HL-60 (cell line): ENCODE measurements at regions not wholly inside any gene's neighbourhood (a gene's known extent, or its start where the extent isn't known, plus 50 kb on each side); places are given as distances from the start of the nearest gene placed in this dataset.

Experiments
- GABPA ChIP-seq: IDR thresholded peaks from 2 replicates; pipeline ENCODE4 v1.6.1; 2012; ENCODE audit warnings: low read depth
- POLR2AphosphoS5 ChIP-seq: IDR thresholded peaks from 2 replicates; pipeline ENCODE4 v1.6.1; 2012; ENCODE audit warnings: low read depth
- TF ChIP-seq, protein P1 (sequence below): IDR thresholded peaks from one replicate; pipeline ENCODE4 v1.5.1; 2011; ENCODE audit warnings: low read length, control low read depth, inconsistent platforms; ENCODE audit not compliant: insufficient read depth
- TF ChIP-seq, protein P2 (sequence below): IDR thresholded peaks from 2 replicates; pipeline ENCODE4 v1.6.1; 2012; ENCODE audit warnings: low read depth; ENCODE audit not compliant: insufficient replicate concordance

DNA sequence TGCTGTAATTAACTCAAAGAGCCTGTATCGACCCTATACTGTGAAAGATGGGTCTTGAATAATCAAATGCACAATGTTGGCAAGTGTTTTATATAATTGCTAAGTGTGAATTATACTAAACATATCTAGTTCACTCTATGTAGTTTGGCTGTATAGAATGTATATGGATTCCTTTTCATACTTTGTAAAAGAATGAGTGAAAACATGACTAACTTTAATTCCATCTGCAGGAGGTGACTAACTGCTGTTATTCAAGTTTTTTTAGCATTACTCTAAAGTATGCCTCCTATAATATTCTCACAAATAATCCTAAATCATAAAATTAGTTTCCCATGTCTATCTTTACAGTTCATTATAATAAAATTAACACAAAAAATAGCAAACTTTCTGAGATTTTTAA is 394.0 kb upstream of the MON1B start:
- TF ChIP-seq, protein P1, sequence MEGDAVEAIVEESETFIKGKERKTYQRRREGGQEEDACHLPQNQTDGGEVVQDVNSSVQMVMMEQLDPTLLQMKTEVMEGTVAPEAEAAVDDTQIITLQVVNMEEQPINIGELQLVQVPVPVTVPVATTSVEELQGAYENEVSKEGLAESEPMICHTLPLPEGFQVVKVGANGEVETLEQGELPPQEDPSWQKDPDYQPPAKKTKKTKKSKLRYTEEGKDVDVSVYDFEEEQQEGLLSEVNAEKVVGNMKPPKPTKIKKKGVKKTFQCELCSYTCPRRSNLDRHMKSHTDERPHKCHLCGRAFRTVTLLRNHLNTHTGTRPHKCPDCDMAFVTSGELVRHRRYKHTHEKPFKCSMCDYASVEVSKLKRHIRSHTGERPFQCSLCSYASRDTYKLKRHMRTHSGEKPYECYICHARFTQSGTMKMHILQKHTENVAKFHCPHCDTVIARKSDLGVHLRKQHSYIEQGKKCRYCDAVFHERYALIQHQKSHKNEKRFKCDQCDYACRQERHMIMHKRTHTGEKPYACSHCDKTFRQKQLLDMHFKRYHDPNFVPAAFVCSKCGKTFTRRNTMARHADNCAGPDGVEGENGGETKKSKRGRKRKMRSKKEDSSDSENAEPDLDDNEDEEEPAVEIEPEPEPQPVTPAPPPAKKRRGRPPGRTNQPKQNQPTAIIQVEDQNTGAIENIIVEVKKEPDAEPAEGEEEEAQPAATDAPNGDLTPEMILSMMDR: no peak
- TF ChIP-seq, protein P2, sequence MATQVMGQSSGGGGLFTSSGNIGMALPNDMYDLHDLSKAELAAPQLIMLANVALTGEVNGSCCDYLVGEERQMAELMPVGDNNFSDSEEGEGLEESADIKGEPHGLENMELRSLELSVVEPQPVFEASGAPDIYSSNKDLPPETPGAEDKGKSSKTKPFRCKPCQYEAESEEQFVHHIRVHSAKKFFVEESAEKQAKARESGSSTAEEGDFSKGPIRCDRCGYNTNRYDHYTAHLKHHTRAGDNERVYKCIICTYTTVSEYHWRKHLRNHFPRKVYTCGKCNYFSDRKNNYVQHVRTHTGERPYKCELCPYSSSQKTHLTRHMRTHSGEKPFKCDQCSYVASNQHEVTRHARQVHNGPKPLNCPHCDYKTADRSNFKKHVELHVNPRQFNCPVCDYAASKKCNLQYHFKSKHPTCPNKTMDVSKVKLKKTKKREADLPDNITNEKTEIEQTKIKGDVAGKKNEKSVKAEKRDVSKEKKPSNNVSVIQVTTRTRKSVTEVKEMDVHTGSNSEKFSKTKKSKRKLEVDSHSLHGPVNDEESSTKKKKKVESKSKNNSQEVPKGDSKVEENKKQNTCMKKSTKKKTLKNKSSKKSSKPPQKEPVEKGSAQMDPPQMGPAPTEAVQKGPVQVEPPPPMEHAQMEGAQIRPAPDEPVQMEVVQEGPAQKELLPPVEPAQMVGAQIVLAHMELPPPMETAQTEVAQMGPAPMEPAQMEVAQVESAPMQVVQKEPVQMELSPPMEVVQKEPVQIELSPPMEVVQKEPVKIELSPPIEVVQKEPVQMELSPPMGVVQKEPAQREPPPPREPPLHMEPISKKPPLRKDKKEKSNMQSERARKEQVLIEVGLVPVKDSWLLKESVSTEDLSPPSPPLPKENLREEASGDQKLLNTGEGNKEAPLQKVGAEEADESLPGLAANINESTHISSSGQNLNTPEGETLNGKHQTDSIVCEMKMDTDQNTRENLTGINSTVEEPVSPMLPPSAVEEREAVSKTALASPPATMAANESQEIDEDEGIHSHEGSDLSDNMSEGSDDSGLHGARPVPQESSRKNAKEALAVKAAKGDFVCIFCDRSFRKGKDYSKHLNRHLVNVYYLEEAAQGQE: no peak
- TF ChIP-seq POLR2AphosphoS5: no peak
- TF ChIP-seq GABPA: no peak
